ENCODE measurements at regions not wholly inside any gene's neighbourhood (a gene's known extent, or its start where the extent isn't known, plus 50 kb on each side); places are given as distances from the start of the nearest gene placed in this dataset.

- TF ChIP-seq CTCF (conservative IDR thresholded peaks at IDR 0.05; ENCODE audit: low read length) (no peak), EZH2phosphoT487 (IDR thresholded peaks at IDR 0.05; ENCODE audit: borderline replicate concordance, low read depth, low read length) (no peak)
These were observed 1138.8 kb downstream of the ARAP2 start for GRCh38 chr4:35105486-35105885.
